Transverse colon (tissue), 4 donors: ENCODE measurements at regions not wholly inside any gene's neighbourhood (a gene's known extent, or its start where the extent isn't known, plus 50 kb on each side); places are given as distances from the start of the nearest gene placed in this dataset.

Experiments
- DNase-seq: peaks from one replicate; pipeline ENCODE4 v3.0.0-alpha.2; 2019
- H3K27ac ChIP-seq, 4 donors: fragments of 200-600 bp; sonication (generic); 2 replicates each; pipeline ENCODE4 v1.5.1; 2016 to 2018; ENCODE audit warnings: inconsistent platforms in 4 of 4
- H3K27me3 ChIP-seq: fragments of 200-600 bp; sonication (generic); 2 replicates; pipeline ENCODE4 v1.5.1; 2017; ENCODE audit warnings: inconsistent platforms
- H3K36me3 ChIP-seq, 4 donors: fragments of 200-600 bp; sonication (generic); 2 replicates each; pipeline ENCODE4 v1.5.1; 2017 to 2019; ENCODE audit warnings: inconsistent platforms in 4 of 4
- H3K4me1 ChIP-seq, 4 donors: fragments of 200-600 bp; sonication (generic); 2 replicates each; pipeline ENCODE4 v1.5.1; 2017 to 2020; ENCODE audit warnings: inconsistent platforms in 4 of 4
- H3K4me3 ChIP-seq, 4 donors: fragments of 200-600 bp; sonication (generic); 1 replicate in 1 of 4; 2 replicates in 3 of 4; pipeline versions ENCODE4 v1.5.1 to v1.6.1; 2017 to 2019; ENCODE audit warnings: inconsistent platforms in 4 of 4
- H3K9me3 ChIP-seq, 2 donors: fragments of 200-600 bp; sonication (generic); 2 replicates each; pipeline ENCODE4 v1.5.1; 2017 to 2019; ENCODE audit warnings: inconsistent platforms in 2 of 2
- CTCF ChIP-seq, 5 experiments: fragments of 200-600 bp in 3 of 5; fragments of 450-650 bp in 2 of 5; sonication (generic) in 3 of 5; IDR thresholded peaks; 1 replicate in 2 of 5; 2 replicates in 3 of 5; pipeline ENCODE4 v1.5.1; 2016 to 2017; ENCODE audit warnings: antibody characterized with exemption in 5 of 5, inconsistent platforms in 3 of 5, mild to moderate bottlenecking in 2 of 5, moderate library complexity in 1 of 5
- EP300 ChIP-seq: sonication (generic); formaldehyde crosslinking; IDR thresholded peaks from one replicate; pipeline ENCODE4 v1.6.1; 2017; ENCODE audit warnings: antibody characterized with exemption, low read depth
- POLR2A ChIP-seq: fragments of 450-650 bp; IDR thresholded peaks from one replicate; pipeline ENCODE4 v1.6.1; 2016; ENCODE audit warnings: antibody characterized with exemption, mild to moderate bottlenecking, moderate library complexity
- POLR2AphosphoS5 ChIP-seq, 3 donors: sonication (generic); formaldehyde crosslinking; IDR thresholded peaks; one replicate each; pipeline ENCODE4 v1.6.1; 2016; ENCODE audit warnings: antibody characterized with exemption in 3 of 3
- WGBS, 2 donors: methylation state at CpG; one replicate each; pipeline ENCODE4 v1.1.5; 2018; ENCODE audit warnings: low coverage in 1 of 2; 5-methylcytosine and 5-hydroxymethylcytosine counted together
- in situ Hi-C, 4 donors: fragments of 200-750 bp; cut with MboI; loops; one replicate each; pipeline versions ENCODE4 v1.15.0 to v1.15.1; 2017; ENCODE audit warnings: low sequenced_read_pairs in 3 of 4, low pct_ligation_motif_present in 1 of 4, low pct_unique_long_range_greater_than_20kb in 1 of 4
- intact Hi-C: fragments of 100-400 bp; cut with DNase I; formaldehyde crosslinking; loops from one replicate; pipeline ENCODE4 v1.15.1; 2023; ENCODE audit warnings: low total_unique reads

- in situ Hi-C loops (loop anchor here in 1 of 4 donors (25.0 kb wide), 1 partner anchor 110 kb away; no protein-coding TSS in a partner anchor), intact Hi-C loops (no loop called here)
- DNase-seq = no peak
- Histone ChIP-seq H3K4me1 (no peaks in the 10 kb centered on the region), H3K27ac (no peak overlapping the region), H3K27me3 (no peaks in the 10 kb centered on the region), H3K36me3 (no peaks in the 10 kb centered on the region), H3K9me3 (no peaks in the 10 kb centered on the region), H3K4me3 (no peak overlapping the region)
- 70% methylated on average over 4 of the region's 4 CpGs; no CpG with 5 or more reads in 1 of the 2 donors for WGBS, 2 donors
- no peak for TF ChIP-seq POLR2A
Observed at GRCh38 chrX:95101851-95102390, 1427.9 kb downstream of the FAM133A start.

GRCh38 chrX:95117556-95117955, 1443.5 kb downstream of the FAM133A start:
- in situ Hi-C loops = loop anchor here in 1 of 4 donors (25.0 kb wide), 1 partner anchor 95 kb away; no protein-coding TSS in a partner anchor
- Histone ChIP-seq H3K27ac (no peak overlapping the region), H3K4me1 (no peaks in the 10 kb centered on the region), H3K27me3 (no peaks in the 10 kb centered on the region), H3K4me3 (no peak overlapping the region), H3K9me3 (no peaks in the 10 kb centered on the region), H3K36me3 (no peaks in the 10 kb centered on the region)
- no peak for DNase-seq
- TF ChIP-seq POLR2AphosphoS5 (IDR thresholded peaks at IDR 0.05) = no peak
- no peak for TF ChIP-seq EP300
- no peak for TF ChIP-seq POLR2A
- TF ChIP-seq CTCF (IDR thresholded peaks at IDR 0.05) = no peak
- intact Hi-C loops = no loop called here

GRCh38 chrX:95145848-95146490, 1472.0 kb downstream of the FAM133A start:
- no peak for DNase-seq
- no peaks in the 10 kb centered on the region for H3K27me3 ChIP-seq
- 55 to 100% methylated on average over 1 to 4 of the region's 4 CpGs for WGBS, 2 donors
- no peak overlapping the region for H3K4me3 ChIP-seq
- H3K9me3 ChIP-seq = no peaks in the 10 kb centered on the region
- in situ Hi-C loops = no loop called here
- H3K4me1 ChIP-seq = no peaks in the 10 kb centered on the region
- TF ChIP-seq POLR2A = no peak
- no peak for TF ChIP-seq POLR2AphosphoS5 (IDR thresholded peaks at IDR 0.05)
- TF ChIP-seq CTCF (IDR thresholded peaks at IDR 0.05) = no peak
- no peak for TF ChIP-seq EP300
- H3K27ac ChIP-seq = no peak overlapping the region
- intact Hi-C loops = no loop called here
- no peaks in the 10 kb centered on the region for H3K36me3 ChIP-seq

- WGBS, 2 donors = 91 to 100% methylated on average over 1 to 4 of the region's 4 CpGs
- DNase-seq = no peak
- Histone ChIP-seq H3K4me1 (no peaks in the 10 kb centered on the region), H3K9me3 (no peaks in the 10 kb centered on the region), H3K27me3 (no peaks in the 10 kb centered on the region), H3K4me3 (no peak overlapping the region), H3K36me3 (no peaks in the 10 kb centered on the region), H3K27ac (no peak overlapping the region)
- intact Hi-C loops = no loop called here
- in situ Hi-C loops = no loop called here
- no peak for TF ChIP-seq CTCF (IDR thresholded peaks at IDR 0.05)
- no peak for TF ChIP-seq POLR2AphosphoS5 (IDR thresholded peaks at IDR 0.05)
- TF ChIP-seq EP300 = no peak
- TF ChIP-seq POLR2A = no peak
Observed at GRCh38 chrX:95152810-95153209, 1478.8 kb downstream of the FAM133A start.

- Histone ChIP-seq H3K27me3 (no peaks in the 10 kb centered on the region), H3K9me3 (no peaks in the 10 kb centered on the region), H3K4me3 (no peak overlapping the region), H3K4me1 (no peaks in the 10 kb centered on the region), H3K27ac (no peak overlapping the region), H3K36me3 (no peaks in the 10 kb centered on the region)
- DNase-seq = no peak
- TF ChIP-seq POLR2A (no peak), CTCF (IDR thresholded peaks at IDR 0.05) (no peak), POLR2AphosphoS5 (IDR thresholded peaks at IDR 0.05) (no peak), EP300 (no peak)
- intact Hi-C loops (no loop called here), in situ Hi-C loops (no loop called here)
Observed at GRCh38 chrX:95156566-95156965, 1482.6 kb downstream of the FAM133A start.
